SH-SY5Y (cell line): ENCODE measurements at regions not wholly inside any gene's neighbourhood (a gene's known extent, or its start where the extent isn't known, plus 50 kb on each side); places are given as distances from the start of the nearest gene placed in this dataset.

Source experiments
- GATA2 ChIP-seq: IDR thresholded peaks from 2 replicates; pipeline ENCODE4 v1.6.1; 2011; ENCODE audit warnings: mild to moderate bottlenecking, low read depth, low read length
- GATA3 ChIP-seq: IDR thresholded peaks from 2 replicates; pipeline ENCODE4 v1.6.1; 2011; ENCODE audit warnings: low read depth, mild to moderate bottlenecking, low read length, moderate library complexity

DNA sequence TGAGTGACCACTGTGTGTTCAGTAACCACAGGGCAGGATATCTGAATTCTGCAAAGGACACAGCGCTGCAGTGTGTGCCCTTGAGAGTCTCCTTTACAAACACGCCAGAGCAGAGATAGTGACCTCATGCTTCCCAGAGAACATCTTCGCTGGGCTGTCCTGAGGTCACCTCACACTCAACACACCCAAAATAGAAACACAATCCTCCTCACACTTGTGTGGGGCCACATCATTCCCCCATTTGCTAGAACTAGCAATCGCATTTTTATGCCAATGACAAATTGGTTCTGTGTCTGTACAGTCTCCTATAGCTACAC lies 140.1 kb upstream of the NRIP1 start:
- TF ChIP-seq GATA2: no peak
- no peak for TF ChIP-seq GATA3
